Epithelial cell of esophagus (primary cell): ENCODE measurements at regions not wholly inside any gene's neighbourhood (a gene's known extent, or its start where the extent isn't known, plus 50 kb on each side); places are given as distances from the start of the nearest gene placed in this dataset.

Experiments used
- DNase-seq: peaks from one replicate; pipeline ENCODE4 v3.0.0; 2010; ENCODE audit warnings: low read depth
- H3K4me3 ChIP-seq: 2 replicates; pipeline ENCODE4 v1.5.1; 2011; ENCODE audit warnings: mild to moderate bottlenecking, low read length, control low read depth
- CTCF ChIP-seq: IDR thresholded peaks from 2 replicates; pipeline ENCODE4 v1.5.1; 2011; ENCODE audit warnings: low read depth, mild to moderate bottlenecking, low read length, control low read depth, inconsistent platforms; ENCODE audit not compliant: insufficient read depth; ENCODE audit errors: missing control alignments

DNA sequence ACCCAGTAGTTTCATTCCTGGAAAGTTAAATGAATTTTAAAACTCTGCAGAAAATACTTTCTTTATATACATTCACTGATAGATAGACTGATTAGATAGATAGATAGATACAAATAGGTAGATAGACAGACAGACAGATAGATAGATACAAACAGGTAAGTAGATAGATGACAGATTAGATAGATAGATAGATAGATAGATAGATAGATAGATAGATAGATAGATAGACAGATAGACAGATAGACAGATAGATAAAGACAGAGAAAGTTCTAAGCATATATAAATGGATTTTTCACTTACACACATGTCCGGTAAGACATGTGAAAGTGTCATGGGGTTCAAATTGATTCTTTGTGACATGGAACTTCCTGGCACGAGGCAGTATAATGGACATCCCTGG, 349.7 kb downstream of the CDK5RAP2 start:
- no peak overlapping the region for H3K4me3 ChIP-seq
- DNase-seq, result no peak
- TF ChIP-seq CTCF, result no peak

GRCh38 chr9:120221844-120222243, 358.1 kb downstream of the CDK5RAP2 start:
- no peak overlapping the region for H3K4me3 ChIP-seq
- no peak for TF ChIP-seq CTCF
- no peak for DNase-seq

GRCh38 chr9:120214332-120214731, 365.6 kb downstream of the CDK5RAP2 start:
- TF ChIP-seq CTCF, result no peak
- H3K4me3 ChIP-seq, result no peak overlapping the region
- DNase-seq, result no peak

DNA sequence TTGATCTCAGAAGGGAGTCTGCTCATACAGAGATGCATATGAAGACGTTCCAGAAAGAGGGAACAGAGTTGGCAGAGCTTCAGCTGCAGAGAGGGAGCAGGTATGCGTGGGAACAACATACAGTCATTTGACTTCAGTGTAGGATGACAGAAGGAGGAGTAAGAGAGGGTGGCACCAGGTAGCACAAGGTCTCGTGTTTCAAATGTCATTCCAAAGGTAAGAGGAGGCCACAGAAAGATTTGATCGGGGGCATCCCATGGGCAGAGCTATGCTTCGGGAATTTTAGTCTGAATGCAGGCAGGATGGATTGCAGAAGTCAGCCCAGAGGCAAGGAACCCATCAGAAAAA, 367.1 kb downstream of the CDK5RAP2 start:
- DNase-seq, result no peak
- H3K4me3 ChIP-seq, result no peak overlapping the region
- no peak for TF ChIP-seq CTCF

- H3K4me3 ChIP-seq, result no peak overlapping the region
- no peak for TF ChIP-seq CTCF
- no peak for DNase-seq
Measured at GRCh38 chr9:120212153-120212852, 367.7 kb downstream of the CDK5RAP2 start.

- DNase-seq, result no peak
- no peak overlapping the region for H3K4me3 ChIP-seq
- no peak for TF ChIP-seq CTCF
Measured at GRCh38 chr9:120210274-120210673, 369.7 kb downstream of the CDK5RAP2 start.
